WTC11 (cell line): ENCODE measurements at regions not wholly inside any gene's neighbourhood (a gene's known extent, or its start where the extent isn't known, plus 50 kb on each side); places are given as distances from the start of the nearest gene placed in this dataset.

Experiments used
- ATAC-seq: fragments of 200-7000 bp; cut with Tn5 transposase; 2 replicates; pipeline ENCODE4 v1.10.0; 2021; ENCODE audit warnings: mild to moderate bottlenecking, moderate library complexity
- CTCF ChIA-PET: fragments of 300-600 bp; sonication (Branson Sonifier 250); formaldehyde crosslinking; loops from one replicate; lab custom pipeline; 2021; ENCODE audit warnings: antibody characterized with exemption; lab: Charles Lee
- POLR2A ChIA-PET: fragments of 350-600 bp; sonication (Branson Sonifier 250); formaldehyde crosslinking; loops from one replicate; lab custom pipeline; 2021; ENCODE audit warnings: antibody characterized with exemption; lab: Charles Lee
- DNase-seq: peaks from one replicate; pipeline ENCODE4 v3.0.0; 2021; ENCODE audit warnings: low spot score
- H3K27ac Mint-ChIP-seq: 2 replicates; pipeline ENCODE4 v1.8.0; 2021; ENCODE audit warnings: mixed read lengths
- H3K27me3 Mint-ChIP-seq: 2 replicates; pipeline ENCODE4 v1.8.0; 2021; ENCODE audit warnings: low read depth, mild to moderate bottlenecking, moderate library complexity, mixed read lengths
- H3K36me3 Mint-ChIP-seq: 2 replicates; pipeline ENCODE4 v1.8.0; 2021; ENCODE audit warnings: mixed read lengths
- H3K4me1 Mint-ChIP-seq: 2 replicates; pipeline ENCODE4 v1.8.0; 2022; ENCODE audit warnings: mixed read lengths
- H3K4me3 Mint-ChIP-seq: 2 replicates; pipeline ENCODE4 v1.8.0; 2021; ENCODE audit warnings: mild to moderate bottlenecking, moderate library complexity, mixed read lengths
- H3K9me3 Mint-ChIP-seq: 2 replicates; pipeline ENCODE4 v1.8.0; 2021; ENCODE audit warnings: mixed read lengths
- EMX1 ChIP-seq: fragments of 250-450 bp; sonication (Bioruptor Pico); IDR thresholded peaks from 2 replicates; pipeline ENCODE4 v1.8.0; 2021; ENCODE audit warnings: mild to moderate bottlenecking
- FOXP4 ChIP-seq: sonication (generic); formaldehyde crosslinking; IDR thresholded peaks from 2 replicates; pipeline ENCODE4 v1.8.0; 2022; ENCODE audit warnings: mild to moderate bottlenecking, missing genetic modification reagents
- IRF2 ChIP-seq: sonication (generic); formaldehyde crosslinking; IDR thresholded peaks from 2 replicates; pipeline ENCODE4 v1.8.0; 2022; ENCODE audit warnings: low read depth, missing genetic modification reagents, borderline replicate concordance
- NR1H2 ChIP-seq: sonication (generic); formaldehyde crosslinking; IDR thresholded peaks from 2 replicates; pipeline ENCODE4 v1.9.0; 2021; ENCODE audit warnings: mild to moderate bottlenecking, moderate library complexity, missing genetic modification reagents
- RELA ChIP-seq: sonication (generic); formaldehyde crosslinking; IDR thresholded peaks from 2 replicates; pipeline ENCODE4 v1.8.1; 2022; ENCODE audit warnings: missing genetic modification reagents, mild to moderate bottlenecking, borderline replicate concordance
- TCF7 ChIP-seq: sonication (generic); formaldehyde crosslinking; IDR thresholded peaks from 2 replicates; pipeline ENCODE4 v1.8.0; 2022; ENCODE audit warnings: mild to moderate bottlenecking, low read depth, missing genetic modification reagents, moderate library complexity
- ZBTB43 ChIP-seq: sonication (generic); formaldehyde crosslinking; IDR thresholded peaks from 2 replicates; pipeline ENCODE4 v1.8.1; 2023; ENCODE audit warnings: mild to moderate bottlenecking, missing genetic modification reagents
- ZNF263 ChIP-seq: sonication (generic); formaldehyde crosslinking; IDR thresholded peaks from 2 replicates; pipeline ENCODE4 v1.8.1; 2022; ENCODE audit warnings: low read depth, mild to moderate bottlenecking, moderate library complexity, missing genetic modification reagents
- ZNF281 ChIP-seq: sonication (generic); formaldehyde crosslinking; IDR thresholded peaks from 2 replicates; pipeline ENCODE4 v1.8.0; 2023; ENCODE audit warnings: mild to moderate bottlenecking, missing genetic modification reagents
- ZNF396 ChIP-seq: fragments of 250-450 bp; sonication (Bioruptor Pico); IDR thresholded peaks from 2 replicates; pipeline ENCODE4 v1.8.0; 2021; ENCODE audit warnings: mild to moderate bottlenecking, moderate library complexity, borderline replicate concordance
- TF ChIP-seq, protein P1 (sequence below): sonication (generic); formaldehyde crosslinking; IDR thresholded peaks from 2 replicates; pipeline ENCODE4 v1.8.1; 2022; ENCODE audit warnings: low read depth, missing genetic modification reagents, borderline replicate concordance
- TF ChIP-seq, protein P2 (sequence below): fragments of 250-450 bp; sonication (Bioruptor Pico); IDR thresholded peaks from 2 replicates; pipeline ENCODE4 v1.9.0; 2021; ENCODE audit warnings: mild to moderate bottlenecking
- TF ChIP-seq, protein P3 (sequence below): sonication (generic); formaldehyde crosslinking; IDR thresholded peaks from 2 replicates; pipeline ENCODE4 v1.8.1; 2023; ENCODE audit warnings: mild to moderate bottlenecking, moderate library complexity, missing genetic modification reagents
- TF ChIP-seq, protein P4 (sequence below): sonication (generic); formaldehyde crosslinking; IDR thresholded peaks from 2 replicates; pipeline ENCODE4 v1.8.0; 2023; ENCODE audit warnings: missing genetic modification reagents, mild to moderate bottlenecking, borderline replicate concordance
- TF ChIP-seq, protein P5 (sequence below): sonication (generic); formaldehyde crosslinking; IDR thresholded peaks from 2 replicates; pipeline ENCODE4 v1.8.0; 2022; ENCODE audit warnings: mild to moderate bottlenecking, missing genetic modification reagents
- TF ChIP-seq, protein P6 (sequence below): sonication (generic); formaldehyde crosslinking; IDR thresholded peaks from 2 replicates; pipeline ENCODE4 v1.8.0; 2022; ENCODE audit warnings: mild to moderate bottlenecking, missing genetic modification reagents

- TF ChIP-seq FOXP4 (CRISPR knock-in tag) (no peak), EMX1 (CRISPR knock-in tag) (no peak), NR1H2 (CRISPR knock-in tag) (no peak)
- TF ChIP-seq, protein P1, sequence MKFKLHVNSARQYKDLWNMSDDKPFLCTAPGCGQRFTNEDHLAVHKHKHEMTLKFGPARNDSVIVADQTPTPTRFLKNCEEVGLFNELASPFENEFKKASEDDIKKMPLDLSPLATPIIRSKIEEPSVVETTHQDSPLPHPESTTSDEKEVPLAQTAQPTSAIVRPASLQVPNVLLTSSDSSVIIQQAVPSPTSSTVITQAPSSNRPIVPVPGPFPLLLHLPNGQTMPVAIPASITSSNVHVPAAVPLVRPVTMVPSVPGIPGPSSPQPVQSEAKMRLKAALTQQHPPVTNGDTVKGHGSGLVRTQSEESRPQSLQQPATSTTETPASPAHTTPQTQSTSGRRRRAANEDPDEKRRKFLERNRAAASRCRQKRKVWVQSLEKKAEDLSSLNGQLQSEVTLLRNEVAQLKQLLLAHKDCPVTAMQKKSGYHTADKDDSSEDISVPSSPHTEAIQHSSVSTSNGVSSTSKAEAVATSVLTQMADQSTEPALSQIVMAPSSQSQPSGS = no peak
- TF ChIP-seq, protein P2, sequence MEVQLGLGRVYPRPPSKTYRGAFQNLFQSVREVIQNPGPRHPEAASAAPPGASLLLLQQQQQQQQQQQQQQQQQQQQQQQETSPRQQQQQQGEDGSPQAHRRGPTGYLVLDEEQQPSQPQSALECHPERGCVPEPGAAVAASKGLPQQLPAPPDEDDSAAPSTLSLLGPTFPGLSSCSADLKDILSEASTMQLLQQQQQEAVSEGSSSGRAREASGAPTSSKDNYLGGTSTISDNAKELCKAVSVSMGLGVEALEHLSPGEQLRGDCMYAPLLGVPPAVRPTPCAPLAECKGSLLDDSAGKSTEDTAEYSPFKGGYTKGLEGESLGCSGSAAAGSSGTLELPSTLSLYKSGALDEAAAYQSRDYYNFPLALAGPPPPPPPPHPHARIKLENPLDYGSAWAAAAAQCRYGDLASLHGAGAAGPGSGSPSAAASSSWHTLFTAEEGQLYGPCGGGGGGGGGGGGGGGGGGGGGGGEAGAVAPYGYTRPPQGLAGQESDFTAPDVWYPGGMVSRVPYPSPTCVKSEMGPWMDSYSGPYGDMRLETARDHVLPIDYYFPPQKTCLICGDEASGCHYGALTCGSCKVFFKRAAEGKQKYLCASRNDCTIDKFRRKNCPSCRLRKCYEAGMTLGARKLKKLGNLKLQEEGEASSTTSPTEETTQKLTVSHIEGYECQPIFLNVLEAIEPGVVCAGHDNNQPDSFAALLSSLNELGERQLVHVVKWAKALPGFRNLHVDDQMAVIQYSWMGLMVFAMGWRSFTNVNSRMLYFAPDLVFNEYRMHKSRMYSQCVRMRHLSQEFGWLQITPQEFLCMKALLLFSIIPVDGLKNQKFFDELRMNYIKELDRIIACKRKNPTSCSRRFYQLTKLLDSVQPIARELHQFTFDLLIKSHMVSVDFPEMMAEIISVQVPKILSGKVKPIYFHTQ (CRISPR knock-in tag) = no peak
These were observed 628.2 kb upstream of the CADM1 start (continued) for GRCh38 chr11:116132273-116132978.

- no peaks in the 10 kb centered on the region for H3K4me1 Mint-ChIP-seq
- H3K36me3 Mint-ChIP-seq = no peaks in the 10 kb centered on the region
- no peaks in the 10 kb centered on the region for H3K9me3 Mint-ChIP-seq
- H3K27me3 Mint-ChIP-seq = no peaks in the 10 kb centered on the region
- H3K4me3 Mint-ChIP-seq = no peak overlapping the region
- CTCF ChIA-PET = no interaction called here
- POLR2A ChIA-PET = no interaction called here
- DNase-seq = no peak
- no peak for ATAC-seq
- TF ChIP-seq ZBTB43 (CRISPR knock-in tag) (no peak), ZNF281 (CRISPR knock-in tag) (no peak), ZNF263 (CRISPR knock-in tag) (no peak), TCF7 (CRISPR knock-in tag) (no peak), ZNF396 (CRISPR knock-in tag) (no peak), IRF2 (CRISPR knock-in tag) (no peak), RELA (CRISPR knock-in tag) (no peak)
- TF ChIP-seq, protein P3, sequence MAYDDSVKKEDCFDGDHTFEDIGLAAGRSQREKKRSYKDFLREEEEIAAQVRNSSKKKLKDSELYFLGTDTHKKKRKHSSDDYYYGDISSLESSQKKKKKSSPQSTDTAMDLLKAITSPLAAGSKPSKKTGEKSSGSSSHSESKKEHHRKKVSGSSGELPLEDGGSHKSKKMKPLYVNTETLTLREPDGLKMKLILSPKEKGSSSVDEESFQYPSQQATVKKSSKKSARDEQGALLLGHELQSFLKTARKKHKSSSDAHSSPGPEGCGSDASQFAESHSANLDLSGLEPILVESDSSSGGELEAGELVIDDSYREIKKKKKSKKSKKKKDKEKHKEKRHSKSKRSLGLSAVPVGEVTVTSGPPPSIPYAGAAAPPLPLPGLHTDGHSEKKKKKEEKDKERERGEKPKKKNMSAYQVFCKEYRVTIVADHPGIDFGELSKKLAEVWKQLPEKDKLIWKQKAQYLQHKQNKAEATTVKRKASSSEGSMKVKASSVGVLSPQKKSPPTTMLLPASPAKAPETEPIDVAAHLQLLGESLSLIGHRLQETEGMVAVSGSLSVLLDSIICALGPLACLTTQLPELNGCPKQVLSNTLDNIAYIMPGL (CRISPR knock-in tag) = no peak
- TF ChIP-seq, protein P4, sequence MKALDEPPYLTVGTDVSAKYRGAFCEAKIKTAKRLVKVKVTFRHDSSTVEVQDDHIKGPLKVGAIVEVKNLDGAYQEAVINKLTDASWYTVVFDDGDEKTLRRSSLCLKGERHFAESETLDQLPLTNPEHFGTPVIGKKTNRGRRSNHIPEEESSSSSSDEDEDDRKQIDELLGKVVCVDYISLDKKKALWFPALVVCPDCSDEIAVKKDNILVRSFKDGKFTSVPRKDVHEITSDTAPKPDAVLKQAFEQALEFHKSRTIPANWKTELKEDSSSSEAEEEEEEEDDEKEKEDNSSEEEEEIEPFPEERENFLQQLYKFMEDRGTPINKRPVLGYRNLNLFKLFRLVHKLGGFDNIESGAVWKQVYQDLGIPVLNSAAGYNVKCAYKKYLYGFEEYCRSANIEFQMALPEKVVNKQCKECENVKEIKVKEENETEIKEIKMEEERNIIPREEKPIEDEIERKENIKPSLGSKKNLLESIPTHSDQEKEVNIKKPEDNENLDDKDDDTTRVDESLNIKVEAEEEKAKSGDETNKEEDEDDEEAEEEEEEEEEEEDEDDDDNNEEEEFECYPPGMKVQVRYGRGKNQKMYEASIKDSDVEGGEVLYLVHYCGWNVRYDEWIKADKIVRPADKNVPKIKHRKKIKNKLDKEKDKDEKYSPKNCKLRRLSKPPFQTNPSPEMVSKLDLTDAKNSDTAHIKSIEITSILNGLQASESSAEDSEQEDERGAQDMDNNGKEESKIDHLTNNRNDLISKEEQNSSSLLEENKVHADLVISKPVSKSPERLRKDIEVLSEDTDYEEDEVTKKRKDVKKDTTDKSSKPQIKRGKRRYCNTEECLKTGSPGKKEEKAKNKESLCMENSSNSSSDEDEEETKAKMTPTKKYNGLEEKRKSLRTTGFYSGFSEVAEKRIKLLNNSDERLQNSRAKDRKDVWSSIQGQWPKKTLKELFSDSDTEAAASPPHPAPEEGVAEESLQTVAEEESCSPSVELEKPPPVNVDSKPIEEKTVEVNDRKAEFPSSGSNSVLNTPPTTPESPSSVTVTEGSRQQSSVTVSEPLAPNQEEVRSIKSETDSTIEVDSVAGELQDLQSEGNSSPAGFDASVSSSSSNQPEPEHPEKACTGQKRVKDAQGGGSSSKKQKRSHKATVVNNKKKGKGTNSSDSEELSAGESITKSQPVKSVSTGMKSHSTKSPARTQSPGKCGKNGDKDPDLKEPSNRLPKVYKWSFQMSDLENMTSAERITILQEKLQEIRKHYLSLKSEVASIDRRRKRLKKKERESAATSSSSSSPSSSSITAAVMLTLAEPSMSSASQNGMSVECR (CRISPR knock-in tag) = no peak
- TF ChIP-seq, protein P5, sequence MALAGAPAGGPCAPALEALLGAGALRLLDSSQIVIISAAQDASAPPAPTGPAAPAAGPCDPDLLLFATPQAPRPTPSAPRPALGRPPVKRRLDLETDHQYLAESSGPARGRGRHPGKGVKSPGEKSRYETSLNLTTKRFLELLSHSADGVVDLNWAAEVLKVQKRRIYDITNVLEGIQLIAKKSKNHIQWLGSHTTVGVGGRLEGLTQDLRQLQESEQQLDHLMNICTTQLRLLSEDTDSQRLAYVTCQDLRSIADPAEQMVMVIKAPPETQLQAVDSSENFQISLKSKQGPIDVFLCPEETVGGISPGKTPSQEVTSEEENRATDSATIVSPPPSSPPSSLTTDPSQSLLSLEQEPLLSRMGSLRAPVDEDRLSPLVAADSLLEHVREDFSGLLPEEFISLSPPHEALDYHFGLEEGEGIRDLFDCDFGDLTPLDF (CRISPR knock-in tag) = no peak
- TF ChIP-seq, protein P6, sequence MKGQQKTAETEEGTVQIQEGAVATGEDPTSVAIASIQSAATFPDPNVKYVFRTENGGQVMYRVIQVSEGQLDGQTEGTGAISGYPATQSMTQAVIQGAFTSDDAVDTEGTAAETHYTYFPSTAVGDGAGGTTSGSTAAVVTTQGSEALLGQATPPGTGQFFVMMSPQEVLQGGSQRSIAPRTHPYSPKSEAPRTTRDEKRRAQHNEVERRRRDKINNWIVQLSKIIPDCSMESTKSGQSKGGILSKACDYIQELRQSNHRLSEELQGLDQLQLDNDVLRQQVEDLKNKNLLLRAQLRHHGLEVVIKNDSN = no peak
- no peak overlapping the region for H3K27ac Mint-ChIP-seq
These were observed 625.9 kb upstream of the CADM1 start for GRCh38 chr11:116130122-116130521.
